SK-N-DZ (cell line): ENCODE measurements at regions not wholly inside any gene's neighbourhood (a gene's known extent, or its start where the extent isn't known, plus 50 kb on each side); places are given as distances from the start of the nearest gene placed in this dataset.

ENCODE experiments used
- DNase-seq: peaks from one replicate; pipeline ENCODE4 v3.0.0-alpha.2; 2015; ENCODE audit warnings: low spot score

- no peak for DNase-seq
Observed at GRCh38 chr2:75389271-75389670, 171.5 kb downstream of the EVA1A start.

DNA sequence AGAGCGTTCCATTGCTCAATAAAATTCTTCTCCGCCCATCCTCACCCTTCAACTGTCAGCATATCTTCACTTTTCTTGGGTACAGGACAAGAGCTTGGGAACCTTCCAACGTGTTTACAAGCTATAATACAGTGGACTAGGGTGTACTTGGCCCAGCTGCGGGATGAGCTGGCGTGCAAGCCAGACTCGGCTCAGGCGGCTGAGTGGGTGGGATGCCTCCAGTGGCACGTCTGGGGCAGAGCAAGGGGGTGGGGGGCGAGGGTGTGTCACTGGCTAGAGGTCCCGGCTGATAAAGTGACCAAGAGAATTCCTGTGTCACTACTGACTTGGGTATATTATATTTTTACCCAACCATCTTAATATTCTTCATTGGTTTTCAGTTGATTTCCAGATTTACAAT lies 179.7 kb downstream of the EVA1A start:
- no peak for DNase-seq

GRCh38 chr2:75379476-75380210 lies 180.3 kb upstream of the TACR1 start:
- no peak for DNase-seq

GRCh38 chr2:75375646-75376582 lies 176.6 kb upstream of the TACR1 start:
- DNase-seq: no peak

DNA sequence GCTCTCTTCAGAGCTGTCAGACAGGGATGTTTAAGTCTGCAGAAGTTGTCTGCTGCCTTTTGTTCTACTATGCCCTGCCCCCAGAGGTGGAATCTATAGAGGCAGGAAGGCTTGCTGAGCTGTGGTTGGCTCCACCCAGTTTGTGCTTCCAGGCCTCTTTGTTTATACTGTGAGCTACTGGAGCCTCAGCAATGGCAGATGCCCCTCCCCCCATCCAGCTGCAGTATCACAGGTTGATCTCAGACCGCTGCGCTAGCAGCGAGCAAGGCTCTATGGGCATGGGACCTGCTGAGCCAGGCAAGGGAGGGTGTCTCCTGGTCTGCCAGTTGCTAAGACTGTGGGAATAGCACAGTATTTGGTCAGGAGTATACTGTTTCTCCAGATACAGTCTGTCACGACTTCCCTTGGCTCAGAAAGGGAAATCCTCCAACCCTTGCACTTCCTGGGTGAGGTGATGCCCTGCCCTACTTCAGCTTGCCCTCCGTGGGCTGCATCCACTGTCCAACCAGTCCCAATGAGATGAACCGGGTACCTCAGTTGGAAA lies 175.2 kb upstream of the TACR1 start:
- peak; percentile 81 for DNase-seq

DNA sequence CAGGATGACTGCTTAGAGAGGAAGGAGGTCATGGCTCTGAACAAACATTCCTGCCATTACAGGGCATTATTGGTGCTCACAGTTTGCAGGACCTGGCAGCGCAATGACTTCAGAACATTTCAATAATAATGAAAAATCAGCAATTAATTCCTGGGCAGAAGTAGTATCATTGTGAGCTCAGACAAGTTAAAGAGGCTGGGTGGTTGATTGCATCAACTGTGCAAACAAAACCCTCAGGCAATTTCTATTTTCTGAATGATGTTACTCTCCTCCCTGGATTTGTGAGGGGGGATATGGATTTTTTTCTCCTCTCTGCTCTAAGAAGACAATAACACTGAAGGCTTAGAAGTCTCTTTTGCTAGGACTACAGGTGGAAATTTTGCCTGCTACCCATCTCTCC lies 168.1 kb upstream of the TACR1 start:
- DNase-seq: no peak

DNA sequence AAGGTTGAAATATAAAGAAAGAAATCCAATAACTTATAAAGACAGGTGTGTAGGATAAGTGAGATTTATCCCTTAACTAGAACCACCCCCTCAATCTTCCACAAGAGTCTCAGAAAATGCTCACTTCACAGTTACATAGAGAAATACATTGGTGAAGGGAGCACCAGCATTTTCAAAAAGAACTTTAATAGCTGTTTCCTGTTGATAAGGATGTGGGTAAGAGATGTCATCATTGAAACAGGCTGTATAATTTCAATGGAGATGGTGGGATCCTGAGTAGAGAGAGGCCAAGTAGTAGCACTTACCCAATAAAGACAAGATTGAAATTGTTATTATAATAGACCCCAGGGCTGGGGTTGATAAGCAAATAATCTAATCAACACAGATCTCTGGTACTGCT lies 162.2 kb upstream of the TACR1 start:
- no peak for DNase-seq

DNA sequence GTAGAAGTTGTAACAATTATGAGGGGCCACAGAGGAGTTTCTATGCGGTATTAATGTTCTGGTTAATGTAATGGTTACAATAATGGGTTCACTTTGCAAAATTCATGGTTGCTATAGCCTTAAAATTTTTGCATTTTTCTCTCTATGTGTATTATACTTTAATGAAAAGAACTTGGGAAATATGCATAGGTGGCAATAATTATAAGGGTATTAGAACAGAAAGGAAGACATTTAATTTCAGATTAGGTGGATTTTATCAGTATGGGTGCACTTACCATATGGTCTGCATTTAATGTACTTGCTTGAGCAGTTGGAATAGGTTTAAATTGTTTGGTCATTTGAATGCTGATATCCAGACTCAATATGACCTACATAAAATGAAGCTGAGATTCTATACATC lies 161.6 kb upstream of the TACR1 start:
- DNase-seq: no peak

DNA sequence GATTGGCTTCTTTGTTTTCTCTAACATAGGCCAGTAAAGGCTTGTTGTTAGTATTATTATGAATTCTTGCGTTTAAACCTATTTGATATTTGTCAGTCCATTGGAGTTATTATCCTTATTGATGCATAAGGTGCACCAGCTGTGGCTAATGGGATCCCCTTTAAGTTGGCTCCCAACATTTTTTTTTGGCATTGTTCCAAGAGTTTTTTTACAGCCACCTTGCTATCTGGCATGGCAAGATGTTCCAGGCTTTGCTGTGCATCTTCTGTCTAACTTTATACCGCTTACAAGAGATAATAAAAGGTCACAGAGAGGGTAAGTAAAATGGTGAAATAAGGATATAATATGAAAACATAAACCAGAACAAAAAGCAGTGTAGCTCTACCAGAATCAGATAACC lies 157.5 kb upstream of the TACR1 start:
- no peak for DNase-seq

DNA sequence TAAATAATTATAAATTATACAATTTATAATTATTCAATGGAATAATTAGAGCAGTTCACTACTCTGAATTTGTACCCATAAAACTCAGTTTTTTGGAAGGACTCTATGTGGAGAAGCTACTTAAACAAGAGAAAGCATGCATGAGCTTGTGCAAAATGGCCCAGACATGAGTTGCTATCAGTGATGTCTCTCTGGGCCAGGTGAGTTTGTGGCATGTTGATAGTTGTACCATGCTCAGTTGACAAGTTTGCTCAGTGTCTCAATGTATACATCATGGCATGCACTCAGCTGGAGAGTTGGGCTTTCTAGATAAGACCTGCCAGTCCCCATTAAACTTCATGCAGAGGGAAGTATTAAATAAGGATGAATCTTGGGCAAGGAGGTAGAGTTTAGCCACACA lies 153.8 kb upstream of the TACR1 start:
- no peak for DNase-seq

- DNase-seq: no peak
Observed at GRCh38 chr2:75348307-75348706, 149.0 kb upstream of the TACR1 start.

- DNase-seq: no peak
Observed at GRCh38 chr2:75344146-75344545, 144.8 kb upstream of the TACR1 start.

GRCh38 chr2:75342504-75343175 lies 143.3 kb upstream of the TACR1 start:
- no peak for DNase-seq

- no peak for DNase-seq
Observed at GRCh38 chr2:75340560-75340959, 141.2 kb upstream of the TACR1 start.

GRCh38 chr2:75338461-75338860 lies 139.1 kb upstream of the TACR1 start:
- DNase-seq: no peak

GRCh38 chr2:75337619-75338018 lies 138.3 kb upstream of the TACR1 start:
- DNase-seq: no peak

DNA sequence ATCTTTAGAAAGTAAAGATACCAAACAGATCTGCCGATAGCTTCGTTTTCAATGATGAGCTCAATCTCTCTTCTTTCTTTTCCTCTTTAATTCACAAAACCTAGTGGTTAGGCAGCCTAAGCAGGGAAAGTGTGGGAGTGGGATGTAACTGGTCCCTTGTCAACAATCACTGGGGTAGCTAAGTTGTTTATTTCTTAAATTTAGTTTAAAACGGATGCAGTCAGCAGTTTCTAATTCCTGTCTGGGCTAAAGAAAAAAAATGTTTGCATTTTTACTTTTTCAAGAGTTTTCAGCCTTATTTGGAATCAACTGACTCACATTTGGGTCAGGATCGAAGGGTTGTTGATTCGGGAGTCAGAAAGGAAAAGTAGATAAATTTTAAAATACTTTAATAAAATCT lies 137.7 kb upstream of the TACR1 start:
- DNase-seq: no peak

DNA sequence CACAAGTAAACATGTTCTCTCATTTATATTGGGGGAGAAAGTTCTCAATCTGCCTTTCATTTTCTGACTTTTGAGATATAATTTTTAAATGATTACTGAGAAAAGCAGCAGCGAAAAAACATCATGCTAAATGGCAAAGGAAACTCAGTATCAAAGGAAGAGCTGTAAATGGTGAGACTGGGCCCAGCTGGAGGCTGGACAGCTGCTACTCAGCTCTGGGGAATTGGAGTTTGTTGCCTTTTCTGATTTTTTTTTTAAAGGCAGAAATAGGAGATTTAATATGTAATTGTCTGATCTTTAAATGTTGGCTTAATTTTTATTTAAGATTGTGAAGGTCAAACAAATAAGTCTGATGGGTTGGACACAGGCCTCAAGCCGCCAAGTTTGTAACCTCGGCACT lies 137.1 kb upstream of the TACR1 start:
- no peak for DNase-seq

DNA sequence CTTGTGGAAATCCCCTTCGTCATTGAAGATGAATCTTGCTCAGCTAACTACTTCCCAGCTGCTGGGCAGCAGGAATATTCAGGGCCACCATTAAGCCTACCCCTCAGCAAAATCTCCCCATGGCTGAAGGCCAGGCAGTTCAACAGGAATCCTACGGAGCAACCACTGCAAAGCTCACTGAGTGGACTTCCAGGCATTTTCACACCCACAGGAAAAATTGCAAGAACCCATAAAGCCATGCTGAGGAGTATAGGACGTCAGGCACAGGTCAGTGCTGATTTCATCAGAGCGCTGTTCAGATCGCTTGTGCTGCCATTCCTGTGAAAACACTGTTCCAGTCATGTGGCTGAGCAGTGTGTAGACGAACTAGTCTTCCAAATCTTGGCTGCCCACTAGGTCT lies 134.8 kb upstream of the TACR1 start:
- no peak for DNase-seq

DNA sequence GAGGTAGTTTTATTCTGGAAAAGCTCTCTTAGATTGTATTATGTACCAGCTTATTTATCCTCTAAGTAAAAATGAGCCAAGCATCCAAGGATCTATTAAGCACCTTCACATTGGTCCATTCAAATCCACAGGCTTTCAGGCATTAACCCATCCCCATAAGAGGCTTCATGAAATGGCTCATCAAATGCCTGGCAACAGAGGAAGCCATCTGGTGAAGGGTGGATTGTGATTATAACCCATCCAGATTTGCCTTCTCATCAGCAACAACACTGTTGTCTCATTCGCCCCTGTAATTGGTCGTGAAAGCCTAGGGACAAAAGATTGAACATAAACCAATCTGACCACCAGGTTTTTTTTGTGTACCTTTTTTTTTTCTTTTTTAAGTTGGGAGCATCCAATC lies 134.3 kb upstream of the TACR1 start:
- no peak for DNase-seq

- no peak for DNase-seq
Observed at GRCh38 chr2:75328156-75328555, 128.8 kb upstream of the TACR1 start.

DNA sequence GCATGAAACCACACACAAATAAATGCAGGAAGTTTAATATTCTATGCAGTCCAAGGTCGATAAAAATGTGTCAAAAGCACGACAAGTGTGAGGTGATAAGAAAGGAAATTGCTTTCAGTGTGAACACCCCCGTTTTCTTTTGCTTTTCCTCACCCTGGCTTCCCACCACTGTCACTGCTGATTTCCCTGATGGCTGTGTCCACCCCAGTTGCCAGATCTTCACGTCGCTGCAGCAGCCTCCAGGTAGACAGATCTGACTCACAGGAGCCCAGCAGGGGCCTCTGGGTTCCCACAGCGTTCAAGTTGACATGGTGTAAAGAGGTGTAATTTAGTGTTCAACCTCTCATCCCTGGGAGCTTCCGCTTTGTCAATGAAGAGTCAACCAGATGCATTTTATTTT lies 128.0 kb upstream of the TACR1 start:
- DNase-seq: no peak
